Endothelial cell of umbilical vein (primary cell): ENCODE measurements at regions not wholly inside any gene's neighbourhood (a gene's known extent, or its start where the extent isn't known, plus 50 kb on each side); places are given as distances from the start of the nearest gene placed in this dataset.

Experiments
- CTCF ChIP-seq, 2 donors: IDR thresholded peaks; 1 replicate in 1 of 2; 2 replicates in 1 of 2; pipeline ENCODE4 v1.5.1; 2011; ENCODE audit warnings: low read length in 2 of 2, mild to moderate bottlenecking in 2 of 2, moderate library complexity in 2 of 2, control low read depth in 1 of 2, inconsistent platforms in 1 of 2, low read depth in 1 of 2; ENCODE audit not compliant: insufficient read depth in 1 of 2; ENCODE audit errors: extremely low read depth in 1 of 2
- EZH2 ChIP-seq: IDR thresholded peaks from 2 replicates; pipeline ENCODE4 v1.6.1; 2012; ENCODE audit warnings: borderline replicate concordance, low read depth, mild to moderate bottlenecking, moderate library complexity, low read length, inconsistent platforms; ENCODE audit not compliant: severe bottlenecking
- POLR2A ChIP-seq: IDR thresholded peaks from 2 replicates; pipeline ENCODE4 v1.6.1; 2012; ENCODE audit warnings: low read depth, mild to moderate bottlenecking, control low read depth, low read length
- POLR2AphosphoS5 ChIP-seq: IDR thresholded peaks from 2 replicates; pipeline ENCODE4 v1.6.1; 2012; ENCODE audit warnings: low read depth, mild to moderate bottlenecking, control low read depth, low read length, moderate library complexity; ENCODE audit not compliant: insufficient read depth
- TF ChIP-seq, protein P1 (sequence below): IDR thresholded peaks from 2 replicates; pipeline ENCODE4 v1.6.1; 2011; ENCODE audit not compliant: insufficient read depth, insufficient read length

DNA sequence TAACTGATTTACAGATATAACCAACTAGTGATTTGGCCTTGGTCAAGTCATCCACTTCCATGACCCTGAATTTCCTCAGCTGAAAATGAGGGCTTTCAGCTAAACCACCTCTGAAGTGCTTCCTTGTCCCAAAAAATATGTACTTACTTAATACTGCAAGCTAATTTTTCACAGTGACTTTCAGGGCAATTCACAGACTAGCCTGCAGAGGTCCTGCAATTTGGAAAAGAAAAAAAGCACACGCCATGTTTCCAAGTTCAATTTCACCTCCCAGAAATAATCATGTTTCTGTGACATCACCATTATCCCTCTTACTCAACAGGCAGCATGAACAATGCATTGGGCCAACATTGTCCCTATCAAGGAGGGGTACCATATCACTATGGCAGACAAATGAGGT lies 218.2 kb downstream of the SHOX2 start:
- no peak for TF ChIP-seq POLR2AphosphoS5
- TF ChIP-seq EZH2 = no peak
- no peak for TF ChIP-seq CTCF (IDR thresholded peaks at IDR 0.05; ENCODE audit: extremely low read depth in 1 of 2, insufficient read depth in 1 of 2, low read depth in 1 of 2, low read length in 2 of 2)
- TF ChIP-seq, protein P1, sequence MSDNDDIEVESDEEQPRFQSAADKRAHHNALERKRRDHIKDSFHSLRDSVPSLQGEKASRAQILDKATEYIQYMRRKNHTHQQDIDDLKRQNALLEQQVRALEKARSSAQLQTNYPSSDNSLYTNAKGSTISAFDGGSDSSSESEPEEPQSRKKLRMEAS = no peak
- no peak for TF ChIP-seq POLR2A
